SK-N-MC (cell line): ENCODE measurements at regions not wholly inside any gene's neighbourhood (a gene's known extent, or its start where the extent isn't known, plus 50 kb on each side); places are given as distances from the start of the nearest gene placed in this dataset.

Experiments used
- EZH2 ChIP-seq: fragments of 200-600 bp; sonication (generic); IDR thresholded peaks from one replicate; pipeline ENCODE4 v1.6.1; 2017; ENCODE audit warnings: antibody characterized with exemption
- FOXP2 ChIP-seq: optimal IDR thresholded peaks from 2 replicates; pipeline ENCODE3; 2011; ENCODE audit warnings: mild to moderate bottlenecking, moderate library complexity; ENCODE audit not compliant: insufficient read depth; ENCODE audit errors: extremely low read length, control extremely low read depth
- POLR2AphosphoS5 ChIP-seq: IDR thresholded peaks from 2 replicates; pipeline ENCODE4 v1.6.1; 2012; ENCODE audit warnings: mild to moderate bottlenecking, low read depth, low read length, borderline replicate concordance

DNA sequence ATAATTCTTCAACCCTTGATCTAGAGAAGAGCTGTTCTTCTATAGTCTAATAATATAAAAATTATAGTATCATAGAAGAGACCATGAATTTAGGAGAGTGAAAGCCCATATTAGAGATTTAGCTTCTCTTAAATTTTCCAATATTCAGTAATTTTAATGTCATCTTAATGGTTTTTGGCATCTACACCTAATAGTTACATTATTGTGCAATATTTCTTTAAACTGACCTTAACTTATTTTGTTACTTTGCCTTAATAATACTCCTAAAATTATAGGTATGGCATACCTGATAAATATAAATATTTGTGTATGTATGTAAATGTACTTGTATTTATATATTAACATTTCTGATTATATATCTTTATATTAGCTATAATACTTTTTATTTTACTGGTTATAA lies 78.0 kb upstream of the CWC22 start:
- TF ChIP-seq POLR2AphosphoS5 = no peak
- no peak for TF ChIP-seq EZH2
- no peak for TF ChIP-seq FOXP2
